ENCODE measurements at regions not wholly inside any gene's neighbourhood (a gene's known extent, or its start where the extent isn't known, plus 50 kb on each side); places are given as distances from the start of the nearest gene placed in this dataset.

DNA sequence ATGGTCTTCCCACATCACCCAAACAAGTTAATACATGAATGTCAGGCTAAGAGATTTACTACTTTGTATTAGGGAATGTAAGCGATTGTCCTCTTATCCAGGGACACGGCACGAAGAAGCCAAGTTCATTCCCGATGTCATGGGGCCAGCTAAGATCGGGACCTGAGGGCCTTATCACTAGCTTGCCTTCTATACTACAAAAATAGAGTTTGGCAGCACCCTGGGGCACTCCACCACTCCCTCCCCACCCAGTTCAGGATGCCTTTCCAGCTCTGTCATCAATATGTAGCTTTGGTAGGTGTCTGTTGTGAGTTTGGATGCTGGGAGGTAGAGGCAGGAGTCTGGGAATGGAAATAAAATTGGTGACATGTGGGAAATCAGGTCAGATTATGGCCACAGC is 197.5 kb downstream of the ATG4C start:
- TF ChIP-seq, protein P1, sequence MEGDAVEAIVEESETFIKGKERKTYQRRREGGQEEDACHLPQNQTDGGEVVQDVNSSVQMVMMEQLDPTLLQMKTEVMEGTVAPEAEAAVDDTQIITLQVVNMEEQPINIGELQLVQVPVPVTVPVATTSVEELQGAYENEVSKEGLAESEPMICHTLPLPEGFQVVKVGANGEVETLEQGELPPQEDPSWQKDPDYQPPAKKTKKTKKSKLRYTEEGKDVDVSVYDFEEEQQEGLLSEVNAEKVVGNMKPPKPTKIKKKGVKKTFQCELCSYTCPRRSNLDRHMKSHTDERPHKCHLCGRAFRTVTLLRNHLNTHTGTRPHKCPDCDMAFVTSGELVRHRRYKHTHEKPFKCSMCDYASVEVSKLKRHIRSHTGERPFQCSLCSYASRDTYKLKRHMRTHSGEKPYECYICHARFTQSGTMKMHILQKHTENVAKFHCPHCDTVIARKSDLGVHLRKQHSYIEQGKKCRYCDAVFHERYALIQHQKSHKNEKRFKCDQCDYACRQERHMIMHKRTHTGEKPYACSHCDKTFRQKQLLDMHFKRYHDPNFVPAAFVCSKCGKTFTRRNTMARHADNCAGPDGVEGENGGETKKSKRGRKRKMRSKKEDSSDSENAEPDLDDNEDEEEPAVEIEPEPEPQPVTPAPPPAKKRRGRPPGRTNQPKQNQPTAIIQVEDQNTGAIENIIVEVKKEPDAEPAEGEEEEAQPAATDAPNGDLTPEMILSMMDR (IDR thresholded peaks at IDR 0.05): no peak
- TF ChIP-seq POLR2AphosphoS5 (IDR thresholded peaks at IDR 0.05) (no peak), POLR2A (IDR thresholded peaks at IDR 0.05) (no peak)
- H3K4me1 ChIP-seq: no peaks in the 10 kb centered on the region
- H3K27ac ChIP-seq: no peak overlapping the region
- no peaks in the 10 kb centered on the region for H3K36me3 ChIP-seq
- intact Hi-C loops (cut with DNase I; ENCODE audit: low total_unique reads): no loop called here
- no peak for DNase-seq (ENCODE audit: low spot score in 2 of 2)
- no peak overlapping the region for H3K4me3 ChIP-seq
- no peaks in the 10 kb centered on the region for H3K9me3 ChIP-seq
- H3K27me3 ChIP-seq: no peaks in the 10 kb centered on the region

DNA sequence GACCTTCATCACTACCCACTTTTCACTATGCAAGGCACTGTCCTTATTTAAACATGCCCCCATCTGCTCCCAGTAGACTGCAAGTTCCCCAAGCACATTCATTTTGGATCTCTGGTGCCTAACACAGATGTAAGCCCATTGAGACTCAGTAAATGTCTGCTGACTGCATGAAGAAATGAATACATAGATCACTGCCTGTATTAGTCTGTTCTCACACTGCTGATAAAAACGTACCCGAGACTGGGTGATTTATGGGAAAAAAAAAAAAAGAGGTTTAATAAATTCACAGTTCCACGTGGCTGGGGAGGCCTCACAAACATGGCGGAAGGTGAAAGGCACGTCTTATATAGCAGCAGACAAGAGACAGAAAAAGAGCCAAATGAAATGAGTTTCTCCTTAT is 204.9 kb downstream of the ATG4C start:
- no peak overlapping the region for H3K27ac ChIP-seq
- H3K27me3 ChIP-seq: peaks cover 0 to 3% of the 10 kb centered on the region in 2 donors
- no peak for DNase-seq (ENCODE audit: low spot score in 2 of 2)
- intact Hi-C loops (cut with DNase I; ENCODE audit: low total_unique reads): no loop called here
- no peak overlapping the region for H3K4me3 ChIP-seq
- no peaks in the 10 kb centered on the region for H3K4me1 ChIP-seq
- H3K9me3 ChIP-seq: no peaks in the 10 kb centered on the region
- no peak for TF ChIP-seq POLR2A (IDR thresholded peaks at IDR 0.05)
- TF ChIP-seq POLR2AphosphoS5 (IDR thresholded peaks at IDR 0.05): no peak
- H3K36me3 ChIP-seq: no peaks in the 10 kb centered on the region

DNA sequence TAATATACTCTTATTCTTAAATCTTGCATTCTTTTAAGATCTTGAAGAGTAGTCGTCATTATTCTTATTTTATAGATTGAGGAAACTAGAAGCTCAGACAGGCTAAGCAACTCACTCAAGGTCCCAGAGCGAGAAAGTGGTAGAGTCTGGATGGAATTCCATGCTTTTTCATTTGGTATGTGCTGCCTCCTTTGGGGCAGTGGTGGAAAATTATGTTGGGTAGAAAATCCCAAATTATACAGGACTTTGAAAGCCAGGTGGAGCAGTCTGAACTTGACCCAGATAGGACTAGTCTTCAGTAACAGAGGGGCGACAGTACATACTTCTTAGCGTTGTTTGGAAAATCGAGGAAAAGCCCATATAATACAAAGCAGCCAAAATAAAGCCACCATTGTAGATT is 205.6 kb downstream of the ATG4C start:
- DNase-seq (ENCODE audit: low spot score in 2 of 2): no peak
- H3K27ac ChIP-seq: no peak overlapping the region
- no peak for TF ChIP-seq POLR2A (IDR thresholded peaks at IDR 0.05)
- TF ChIP-seq, protein P1 (IDR thresholded peaks at IDR 0.05): no peak
- TF ChIP-seq POLR2AphosphoS5 (IDR thresholded peaks at IDR 0.05): no peak
- intact Hi-C loops (cut with DNase I; ENCODE audit: low total_unique reads): no loop called here
- no peaks in the 10 kb centered on the region for H3K36me3 ChIP-seq
- no peaks in the 10 kb centered on the region for H3K9me3 ChIP-seq
- no peak overlapping the region for H3K4me3 ChIP-seq
- no peaks in the 10 kb centered on the region for H3K4me1 ChIP-seq
- peaks cover 0 to 3% of the 10 kb centered on the region in 2 donors for H3K27me3 ChIP-seq

DNA sequence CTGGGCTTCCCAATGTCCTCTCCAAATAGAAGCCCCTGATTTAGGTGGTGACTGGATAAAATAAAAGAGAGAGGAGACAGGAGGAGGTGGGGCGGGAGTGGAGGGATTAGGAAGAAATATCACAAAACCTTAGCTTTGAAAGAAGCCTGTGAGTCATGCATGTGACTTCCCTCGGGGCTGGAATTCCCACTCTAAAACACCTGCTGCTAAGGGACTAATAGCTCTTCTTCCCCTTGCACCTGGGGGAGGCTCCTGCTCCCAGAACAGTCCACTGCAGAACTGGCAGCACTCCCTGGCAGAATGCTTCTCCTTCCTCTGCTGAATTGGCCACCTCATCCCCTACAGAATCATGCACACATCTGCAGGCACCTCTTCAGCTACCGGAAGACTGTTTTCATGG is 207.2 kb downstream of the ATG4C start:
- no peak for TF ChIP-seq POLR2A (IDR thresholded peaks at IDR 0.05)
- TF ChIP-seq, protein P1 (IDR thresholded peaks at IDR 0.05): no peak
- no peak for TF ChIP-seq POLR2AphosphoS5 (IDR thresholded peaks at IDR 0.05)
- no peak for DNase-seq (ENCODE audit: low spot score in 2 of 2)
- intact Hi-C loops (cut with DNase I; ENCODE audit: low total_unique reads): no loop called here

DNA sequence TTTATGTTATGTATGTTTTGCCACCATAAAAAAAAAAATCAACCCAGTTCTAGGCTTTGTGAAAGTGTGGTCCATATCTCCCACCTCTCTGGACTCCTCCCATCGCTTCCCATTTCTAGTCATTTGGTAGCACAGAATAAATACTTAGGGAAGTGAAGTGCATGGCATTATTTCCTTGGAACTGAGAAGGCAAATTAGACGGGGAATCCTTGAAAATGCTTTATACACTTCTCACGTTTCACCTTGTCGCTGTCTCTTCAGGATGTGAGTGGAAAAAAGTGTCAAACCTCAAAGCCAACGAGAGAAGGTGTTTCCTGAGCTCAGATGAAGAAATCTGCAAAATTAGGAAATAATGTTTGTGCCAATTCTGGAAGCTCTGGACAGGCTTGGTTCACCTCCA is 209.9 kb downstream of the ATG4C start:
- H3K27me3 ChIP-seq: no peaks in the 10 kb centered on the region
- no peaks in the 10 kb centered on the region for H3K36me3 ChIP-seq
- no peak for DNase-seq (ENCODE audit: low spot score in 2 of 2)
- TF ChIP-seq POLR2AphosphoS5 (IDR thresholded peaks at IDR 0.05) (no peak), POLR2A (IDR thresholded peaks at IDR 0.05) (no peak)
- TF ChIP-seq, protein P1 (IDR thresholded peaks at IDR 0.05): no peak
- no peaks in the 10 kb centered on the region for H3K4me1 ChIP-seq
- H3K9me3 ChIP-seq: no peaks in the 10 kb centered on the region
- H3K27ac ChIP-seq: no peak overlapping the region
- intact Hi-C loops (cut with DNase I; ENCODE audit: low total_unique reads): no loop called here
- H3K4me3 ChIP-seq: no peak overlapping the region

More for the DNA sequence above, 207.2 kb downstream of the ATG4C start:
- Histone ChIP-seq H3K4me1 (no peaks in the 10 kb centered on the region), H3K27me3 (peaks cover 0 to 3% of the 10 kb centered on the region in 2 donors), H3K27ac (no peak overlapping the region), H3K36me3 (no peaks in the 10 kb centered on the region), H3K9me3 (no peaks in the 10 kb centered on the region), H3K4me3 (no peak overlapping the region)

DNA sequence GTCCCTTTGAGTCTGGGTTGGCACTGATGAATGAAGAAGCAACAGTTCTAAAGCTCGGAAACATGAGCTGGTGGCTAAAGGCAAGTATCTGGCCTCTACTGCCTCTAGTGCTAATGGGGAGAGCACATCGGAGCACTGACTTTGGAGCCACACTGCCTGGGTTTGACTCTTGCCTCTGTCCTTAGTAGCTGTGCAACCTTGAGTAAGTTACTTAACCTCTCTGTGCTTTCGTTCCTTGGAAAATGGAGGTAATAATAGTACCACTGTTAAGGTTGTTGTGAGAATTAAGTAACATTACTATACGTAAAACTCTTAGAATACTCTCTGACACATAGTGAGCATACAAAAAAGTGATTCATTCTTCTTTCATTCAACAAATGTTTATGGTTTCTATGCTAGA is 211.2 kb downstream of the ATG4C start:
- intact Hi-C loops (cut with DNase I; ENCODE audit: low total_unique reads): no loop called here
- no peaks in the 10 kb centered on the region for H3K36me3 ChIP-seq
- no peaks in the 10 kb centered on the region for H3K4me1 ChIP-seq
- no peak for DNase-seq (ENCODE audit: low spot score in 2 of 2)
- H3K9me3 ChIP-seq: no peaks in the 10 kb centered on the region
- no peak overlapping the region for H3K4me3 ChIP-seq
- H3K27ac ChIP-seq: no peak overlapping the region
- H3K27me3 ChIP-seq: no peaks in the 10 kb centered on the region
- TF ChIP-seq, protein P1 (IDR thresholded peaks at IDR 0.05): no peak
- TF ChIP-seq POLR2AphosphoS5 (IDR thresholded peaks at IDR 0.05): no peak
- TF ChIP-seq POLR2A (IDR thresholded peaks at IDR 0.05): no peak

Measured in breast epithelium (tissue), 4 donors.